ENCODE measurements at regions not wholly inside any gene's neighbourhood (a gene's known extent, or its start where the extent isn't known, plus 50 kb on each side); places are given as distances from the start of the nearest gene placed in this dataset.
A peak's percentile ranks its signal among the peaks of the same experiment; 100 is the strongest.

GRCh38 chr10:3465406-3465891 is 292.9 kb upstream of the PITRM1 start:
- TF ChIP-seq CTCF (IDR thresholded peaks at IDR 0.05; ENCODE audit: unreplicated experiment) = no peak
- Mint-ChIP-seq H3K4me1 (ENCODE audit: low read depth) (peaks cover 19% of the 10 kb centered on the region), H3K27ac (no peak overlapping the region)

GRCh38 chr10:3464760-3465405 is 292.3 kb upstream of the PITRM1 start:
- no peak for TF ChIP-seq CTCF (IDR thresholded peaks at IDR 0.05; ENCODE audit: unreplicated experiment)
- no peak overlapping the region for H3K4me3 Mint-ChIP-seq (ENCODE audit: low read depth)
- no peak overlapping the region for H3K27ac Mint-ChIP-seq
- no peak for DNase-seq (ENCODE audit: low spot score, unreplicated experiment)
- no peaks in the 10 kb centered on the region for H3K9me3 Mint-ChIP-seq (ENCODE audit: low read depth)
- H3K36me3 Mint-ChIP-seq (ENCODE audit: insufficient read depth) = no peaks in the 10 kb centered on the region
- peaks cover 19% of the 10 kb centered on the region for H3K4me1 Mint-ChIP-seq (ENCODE audit: low read depth)
- H3K27me3 Mint-ChIP-seq = no peaks in the 10 kb centered on the region

More at GRCh38 chr10:3465406-3465891, 292.9 kb upstream of the PITRM1 start:
- DNase-seq (ENCODE audit: low spot score, unreplicated experiment) = no peak
- no peaks in the 10 kb centered on the region for H3K27me3 Mint-ChIP-seq
- no peak overlapping the region for H3K4me3 Mint-ChIP-seq (ENCODE audit: low read depth)
- H3K36me3 Mint-ChIP-seq (ENCODE audit: insufficient read depth) = no peaks in the 10 kb centered on the region
- H3K9me3 Mint-ChIP-seq (ENCODE audit: low read depth) = no peaks in the 10 kb centered on the region

- no peak for TF ChIP-seq CTCF (IDR thresholded peaks at IDR 0.05; ENCODE audit: unreplicated experiment)
- Mint-ChIP-seq H3K9me3 (ENCODE audit: low read depth) (peaks cover 13% of the 10 kb centered on the region), H3K36me3 (ENCODE audit: insufficient read depth) (no peaks in the 10 kb centered on the region), H3K27ac (no peak overlapping the region), H3K4me1 (ENCODE audit: low read depth) (peaks cover 6% of the 10 kb centered on the region), H3K4me3 (ENCODE audit: low read depth) (no peak overlapping the region), H3K27me3 (no peaks in the 10 kb centered on the region)
- no peak for DNase-seq (ENCODE audit: low spot score, unreplicated experiment)
Measured at GRCh38 chr10:3460420-3461128, 288.0 kb upstream of the PITRM1 start.

GRCh38 chr10:3455385-3456334 is 283.1 kb upstream of the PITRM1 start:
- TF ChIP-seq CTCF (IDR thresholded peaks at IDR 0.05; ENCODE audit: unreplicated experiment) = no peak
- H3K27me3 Mint-ChIP-seq = peaks cover 7% of the 10 kb centered on the region
- no peaks in the 10 kb centered on the region for H3K4me1 Mint-ChIP-seq (ENCODE audit: low read depth)
- H3K27ac Mint-ChIP-seq = peak overlapping the region; percentile 3
- H3K9me3 Mint-ChIP-seq (ENCODE audit: low read depth) = peaks cover 13% of the 10 kb centered on the region
- H3K36me3 Mint-ChIP-seq (ENCODE audit: insufficient read depth) = no peaks in the 10 kb centered on the region
- no peak for DNase-seq (ENCODE audit: low spot score, unreplicated experiment)
- H3K4me3 Mint-ChIP-seq (ENCODE audit: low read depth) = no peak overlapping the region
